H9 (cell line): ENCODE measurements at regions not wholly inside any gene's neighbourhood (a gene's known extent, or its start where the extent isn't known, plus 50 kb on each side); places are given as distances from the start of the nearest gene placed in this dataset.

Experiments used
- DNase-seq: peaks from one replicate; pipeline ENCODE4 v3.0.0-alpha.2; 2017
- H2AFZ ChIP-seq: one replicate; pipeline ENCODE4 v1.6.1; 2013; ENCODE audit warnings: mild to moderate bottlenecking, low read length, control low read depth, moderate library complexity
- H2AK5ac ChIP-seq: 2 replicates; pipeline ENCODE4 v1.6.1; 2013; ENCODE audit warnings: low read length, control low read depth, mixed read lengths; ENCODE audit not compliant: insufficient read length
- H2BK120ac ChIP-seq: one replicate; pipeline ENCODE4 v1.6.1; 2013; ENCODE audit warnings: low read depth, mild to moderate bottlenecking, low read length, control low read depth, inconsistent platforms; ENCODE audit not compliant: poor library complexity, severe bottlenecking
- H2BK12ac ChIP-seq: 2 replicates; pipeline ENCODE4 v1.6.1; 2013; ENCODE audit warnings: low read length, control low read depth, mixed read lengths, low read depth; ENCODE audit not compliant: insufficient read length
- H2BK15ac ChIP-seq: 2 replicates; pipeline ENCODE4 v1.6.1; 2013; ENCODE audit warnings: low read depth, low read length, control low read depth
- H2BK20ac ChIP-seq: one replicate; pipeline ENCODE4 v1.6.1; 2013; ENCODE audit warnings: low read depth, mild to moderate bottlenecking, low read length, control low read depth, inconsistent platforms; ENCODE audit not compliant: poor library complexity, severe bottlenecking
- H2BK5ac ChIP-seq: 2 replicates; pipeline ENCODE4 v1.6.1; 2013; ENCODE audit warnings: low read length, control low read depth, mixed read lengths; ENCODE audit not compliant: insufficient read length
- H3K14ac ChIP-seq: 2 replicates; pipeline ENCODE4 v1.6.1; 2013; ENCODE audit warnings: low read length, control low read depth; ENCODE audit not compliant: insufficient read depth
- H3K18ac ChIP-seq: 2 replicates; pipeline ENCODE4 v1.6.1; 2013; ENCODE audit warnings: low read depth, mild to moderate bottlenecking, mixed read lengths, low read length, control low read depth; ENCODE audit not compliant: insufficient read length
- H3K23ac ChIP-seq: 2 replicates; pipeline ENCODE4 v1.6.1; 2013; ENCODE audit warnings: low read length, control low read depth, mixed read lengths, low read depth; ENCODE audit not compliant: insufficient read length
- H3K23me2 ChIP-seq: 2 replicates; pipeline ENCODE4 v1.6.1; 2013; ENCODE audit warnings: low read depth, mild to moderate bottlenecking, mixed read lengths, low read length, control low read depth; ENCODE audit not compliant: insufficient read length, poor library complexity, severe bottlenecking
- H3K27ac ChIP-seq: 2 replicates; pipeline ENCODE4 v1.5.1; 2013; ENCODE audit warnings: low read length, control low read depth, mixed read lengths, low read depth; ENCODE audit not compliant: insufficient read length
- H3K27me3 ChIP-seq: 2 replicates; pipeline ENCODE4 v1.6.1; 2013; ENCODE audit warnings: low read length, control low read depth, inconsistent platforms; ENCODE audit not compliant: insufficient read depth
- H3K4ac ChIP-seq: 2 replicates; pipeline ENCODE4 v1.6.1; 2013; ENCODE audit warnings: low read depth, mild to moderate bottlenecking, control low read depth, inconsistent platforms, low read length, moderate library complexity
- H3K4me1 ChIP-seq: 2 replicates; pipeline ENCODE4 v1.6.1; 2013; ENCODE audit warnings: low read length, control low read depth, inconsistent platforms; ENCODE audit not compliant: insufficient read depth
- H3K4me2 ChIP-seq: 2 replicates; pipeline ENCODE4 v1.6.1; 2013; ENCODE audit warnings: low read length, control low read depth, mixed read lengths; ENCODE audit not compliant: insufficient read length, insufficient read depth
- H3K56ac ChIP-seq: 2 replicates; pipeline ENCODE4 v1.6.1; 2013; ENCODE audit warnings: low read depth, mild to moderate bottlenecking, mixed read lengths, low read length, control low read depth; ENCODE audit not compliant: insufficient read length
- H3K79me1 ChIP-seq: 2 replicates; pipeline ENCODE4 v1.6.1; 2013; ENCODE audit warnings: low read depth, mild to moderate bottlenecking, moderate library complexity, low read length, control low read depth, inconsistent platforms; ENCODE audit not compliant: insufficient read depth, poor library complexity, severe bottlenecking
- H3K79me2 ChIP-seq: 2 replicates; pipeline ENCODE4 v1.6.1; 2013; ENCODE audit warnings: low read length, control low read depth, inconsistent platforms; ENCODE audit not compliant: insufficient read depth
- H3K9ac ChIP-seq: 2 replicates; pipeline ENCODE4 v1.6.1; 2013; ENCODE audit warnings: low read length, control low read depth, mixed read lengths; ENCODE audit not compliant: insufficient read length; ENCODE audit errors: extremely low read depth
- H3K9me3 ChIP-seq: one replicate; pipeline ENCODE4 v1.6.1; 2013; ENCODE audit warnings: low read depth, low read length, inconsistent platforms; ENCODE audit not compliant: control insufficient read depth
- H3T11ph ChIP-seq: one replicate; pipeline ENCODE4 v1.6.1; 2013; ENCODE audit warnings: mild to moderate bottlenecking, low read length, control low read depth, inconsistent platforms
- H4K20me1 ChIP-seq: one replicate; pipeline ENCODE4 v1.6.1; 2013; ENCODE audit not compliant: control insufficient read depth, insufficient read length, insufficient read depth
- H4K5ac ChIP-seq: 2 replicates; pipeline ENCODE4 v1.6.1; 2013; ENCODE audit warnings: low read depth, mild to moderate bottlenecking, mixed read lengths, low read length, control low read depth; ENCODE audit not compliant: insufficient read length
- H4K8ac ChIP-seq: replicated peaks from 2 replicates; pipeline ENCODE4 v1.6.1; 2013; ENCODE audit warnings: low read length, control low read depth, mixed read lengths, low read depth; ENCODE audit not compliant: insufficient read length
- H4K91ac ChIP-seq: 2 replicates; pipeline ENCODE4 v1.6.1; 2013; ENCODE audit warnings: low read depth, mild to moderate bottlenecking, moderate library complexity, mixed read lengths, low read length, control low read depth; ENCODE audit not compliant: insufficient read length
- H3K27ac Mint-ChIP-seq, 3 experiments: 2 replicates in 2 of 3; 3 replicates in 1 of 3; pipeline ENCODE4 v1.8.0; 2020 to 2021; ENCODE audit warnings: mixed read lengths in 3 of 3, mild to moderate bottlenecking in 1 of 3, moderate library complexity in 1 of 3
- H3K27me3 Mint-ChIP-seq: 2 replicates; pipeline ENCODE4 v1.8.0; 2021; ENCODE audit warnings: low read depth, mild to moderate bottlenecking, moderate library complexity, mixed read lengths
- H3K36me3 Mint-ChIP-seq, 3 experiments: 2 replicates in 2 of 3; 3 replicates in 1 of 3; pipeline ENCODE4 v1.8.0; 2020 to 2021; ENCODE audit warnings: low read depth in 3 of 3, mixed read lengths in 3 of 3; ENCODE audit not compliant: insufficient read depth in 1 of 3
- H3K4me1 Mint-ChIP-seq, 2 experiments: 2 replicates each; pipeline ENCODE4 v1.8.0; 2020; ENCODE audit warnings: mixed read lengths in 2 of 2
- H3K4me3 Mint-ChIP-seq, 2 experiments: 2 replicates in 1 of 2; 3 replicates in 1 of 2; pipeline ENCODE4 v1.8.0; 2020 to 2021; ENCODE audit warnings: mild to moderate bottlenecking in 2 of 2, mixed read lengths in 2 of 2, moderate library complexity in 1 of 2
- H3K9me3 Mint-ChIP-seq, 2 experiments: 2 replicates in 1 of 2; 3 replicates in 1 of 2; pipeline ENCODE4 v1.8.0; 2020; ENCODE audit warnings: mild to moderate bottlenecking in 2 of 2, mixed read lengths in 2 of 2, moderate library complexity in 1 of 2
- CTCF ChIP-seq: fragments of 200-600 bp; sonication (generic); conservative IDR thresholded peaks from 3 replicates; pipeline ENCODE4 v1.8.0; 2021; ENCODE audit warnings: antibody characterized with exemption, mild to moderate bottlenecking
- WGBS: extraction: QIAGEN DNeasy Blood & Tissue Kit; methylation state at CpG from one replicate; pipeline ENCODE4 v1.1.7; 2013; ENCODE audit warnings: missing lambda C conversion rate, low lambda C conversion rate, mixed read lengths; ENCODE audit not compliant: insufficient read length; ENCODE audit errors: extremely low coverage; 5-methylcytosine and 5-hydroxymethylcytosine counted together

- no peak overlapping the region for H3K27ac ChIP-seq
- H2BK120ac ChIP-seq: no peak overlapping the region
- H4K8ac ChIP-seq: no peak overlapping the region
- no peak overlapping the region for H2BK5ac ChIP-seq
- no peak overlapping the region for H2BK15ac ChIP-seq
- Mint-ChIP-seq H3K27ac (no peak overlapping the region), H3K4me3 (no peak overlapping the region), H3K27me3 (no peaks in the 10 kb centered on the region), H3K9me3 (no peaks in the 10 kb centered on the region; a peak in 2 of 5 replicates), H3K36me3 (no peaks in the 10 kb centered on the region; a peak in 1 of 7 replicates), H3K4me1 (peaks cover 19 to 24% of the 10 kb centered on the region in 2 experiments)
- no peak for DNase-seq
- WGBS: no CpG with 5 or more reads among the region's 2 CpGs
- H3K27me3 ChIP-seq: no peaks in the 10 kb centered on the region
- no peak overlapping the region for H3K9ac ChIP-seq
- no peak overlapping the region for H2AK5ac ChIP-seq
- no peak overlapping the region for H3K18ac ChIP-seq
- no peaks in the 10 kb centered on the region; the same call in 1 of the 2 replicates for H3K4me1 ChIP-seq
- H3K23me2 ChIP-seq: no peaks in the 10 kb centered on the region
- no peaks in the 10 kb centered on the region for H4K20me1 ChIP-seq
- H3K79me2 ChIP-seq: no peaks in the 10 kb centered on the region
- no peak overlapping the region for H3K56ac ChIP-seq
- H3K4me2 ChIP-seq: no peak overlapping the region
- no peak overlapping the region for H2BK20ac ChIP-seq
- no peak overlapping the region for H4K5ac ChIP-seq
- H3K9me3 ChIP-seq: no peaks in the 10 kb centered on the region
- H3K4ac ChIP-seq: no peak overlapping the region
- H3K14ac ChIP-seq: no peak overlapping the region
- H2BK12ac ChIP-seq: no peak overlapping the region
- no peak for TF ChIP-seq CTCF
- no peak overlapping the region for H2AFZ ChIP-seq
- no peak overlapping the region for H3T11ph ChIP-seq
- no peak overlapping the region for H3K23ac ChIP-seq
- H3K79me1 ChIP-seq: no peaks in the 10 kb centered on the region
- no peak overlapping the region for H4K91ac ChIP-seq
Measured at GRCh38 chr3:86182606-86183005, 808.3 kb downstream of the VGLL3 start.
